Activated naive CD8-positive, alpha-beta T cell treated with anti-CD3 and anti-CD28 coated beads, Interleukin-2, amount 50 U/mL, for 24 hours (primary cell): ENCODE measurements at regions not wholly inside any gene's neighbourhood (a gene's known extent, or its start where the extent isn't known, plus 50 kb on each side); places are given as distances from the start of the nearest gene placed in this dataset.
"Not testable (repeated sequence)": the region's sequence is repeated elsewhere in the genome, so short reads cannot be mapped to it uniquely, and the experiment has no call there.

ENCODE experiments used
- ATAC-seq: fragments of 150-1000 bp; cut with Tn5 transposase; one replicate; pipeline ENCODE4 v1.10.0; 2021
- DNase-seq: peaks from one replicate; pipeline ENCODE4 v3.0.0; 2021
- H3K27ac Mint-ChIP-seq: one replicate; pipeline ENCODE4 v1.8.0; 2021; ENCODE audit warnings: mild to moderate bottlenecking, mixed read lengths
- H3K27me3 Mint-ChIP-seq: one replicate; pipeline ENCODE4 v1.8.0; 2021; ENCODE audit warnings: mixed read lengths
- H3K36me3 Mint-ChIP-seq: one replicate; pipeline ENCODE4 v1.8.0; 2021; ENCODE audit warnings: low read depth, mixed read lengths
- H3K4me1 Mint-ChIP-seq: one replicate; pipeline ENCODE4 v1.8.0; 2021; ENCODE audit warnings: mixed read lengths
- H3K4me3 Mint-ChIP-seq: one replicate; pipeline ENCODE4 v1.8.0; 2021; ENCODE audit warnings: mild to moderate bottlenecking, moderate library complexity, mixed read lengths
- H3K9me3 Mint-ChIP-seq: one replicate; pipeline ENCODE4 v1.8.0; 2021; ENCODE audit warnings: mixed read lengths

DNA sequence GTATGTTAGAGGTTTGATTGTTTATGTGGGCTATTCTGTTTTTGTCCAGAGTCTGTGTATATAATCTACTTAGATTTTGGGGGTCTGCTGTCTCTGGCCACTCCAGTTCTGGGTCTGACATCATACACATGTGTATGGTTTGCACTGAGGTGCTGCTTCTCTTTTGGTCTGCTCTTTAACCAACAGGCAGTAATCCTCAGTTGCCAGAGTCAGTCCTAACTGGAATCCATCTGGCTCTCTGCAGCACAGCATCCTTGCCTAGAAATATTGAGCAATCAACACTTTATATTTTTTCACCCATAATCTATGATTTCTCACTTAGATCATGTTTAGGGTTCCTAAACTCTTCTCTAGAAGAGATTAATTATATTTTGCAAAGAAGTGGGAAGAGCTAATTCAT lies 98.3 kb upstream of the SFRP2 start:
- DNase-seq, result no peak
- no peaks in the 10 kb centered on the region for H3K4me1 Mint-ChIP-seq
- peaks cover 9% of the 10 kb centered on the region for H3K9me3 Mint-ChIP-seq
- no peaks in the 10 kb centered on the region for H3K36me3 Mint-ChIP-seq
- H3K27me3 Mint-ChIP-seq, result peaks cover 18% of the 10 kb centered on the region
- no peak overlapping the region for H3K4me3 Mint-ChIP-seq
- no peak overlapping the region for H3K27ac Mint-ChIP-seq
- ATAC-seq, result no peak

DNA sequence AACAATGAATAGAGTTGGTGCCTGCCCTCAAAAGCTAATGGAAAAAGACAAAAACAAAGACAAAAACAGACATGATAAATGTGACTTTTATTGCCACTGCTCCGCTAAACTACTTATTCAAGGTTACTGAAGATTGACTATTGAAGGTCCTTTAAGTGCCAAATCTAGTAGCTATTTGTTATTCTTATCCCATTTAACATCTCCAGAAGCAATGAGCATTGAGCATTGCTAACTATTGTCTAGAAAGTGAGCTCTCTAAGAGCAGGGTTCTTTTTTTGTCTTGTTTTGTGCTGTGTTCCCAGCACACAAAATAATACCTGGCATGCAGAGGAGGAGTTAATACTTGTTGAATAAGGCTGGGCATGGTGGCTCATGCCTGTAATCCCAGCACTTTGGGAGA lies 95.4 kb upstream of the SFRP2 start:
- peaks cover 23% of the 10 kb centered on the region for H3K9me3 Mint-ChIP-seq
- no peak for ATAC-seq
- H3K27me3 Mint-ChIP-seq, result peaks cover 17% of the 10 kb centered on the region
- H3K36me3 Mint-ChIP-seq, result peaks cover 5% of the 10 kb centered on the region
- H3K4me3 Mint-ChIP-seq, result no peak overlapping the region
- no peak overlapping the region for H3K27ac Mint-ChIP-seq
- DNase-seq, result no peak
- H3K4me1 Mint-ChIP-seq, result no peaks in the 10 kb centered on the region

DNA sequence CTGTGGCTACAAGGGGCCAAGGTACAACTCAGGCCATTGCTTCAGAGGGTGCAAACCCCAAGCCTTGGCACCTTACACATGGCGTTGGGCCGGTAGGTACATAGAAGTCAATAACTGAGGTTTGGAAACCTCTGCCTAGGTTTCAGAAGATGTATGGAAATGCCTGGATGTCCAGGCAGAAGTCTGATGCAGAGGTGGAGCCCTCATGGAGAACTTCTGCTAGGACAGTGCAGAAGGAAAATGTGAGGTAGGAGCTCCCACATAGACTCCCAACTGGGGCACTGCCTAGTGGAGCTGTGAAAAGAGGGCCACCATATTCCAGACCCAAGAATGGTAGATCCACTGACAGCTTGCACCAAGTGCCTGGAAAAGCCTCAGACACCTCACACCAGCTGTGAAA lies 92.1 kb upstream of the SFRP2 start:
- H3K9me3 Mint-ChIP-seq, result peaks cover 23% of the 10 kb centered on the region
- H3K36me3 Mint-ChIP-seq, result peaks cover 5% of the 10 kb centered on the region
- H3K4me3 Mint-ChIP-seq, result no peak overlapping the region
- DNase-seq, result no peak
- ATAC-seq, result no peak
- H3K27ac Mint-ChIP-seq, result no peak overlapping the region
- H3K27me3 Mint-ChIP-seq, result peaks cover 9% of the 10 kb centered on the region
- no peaks in the 10 kb centered on the region for H3K4me1 Mint-ChIP-seq

DNA sequence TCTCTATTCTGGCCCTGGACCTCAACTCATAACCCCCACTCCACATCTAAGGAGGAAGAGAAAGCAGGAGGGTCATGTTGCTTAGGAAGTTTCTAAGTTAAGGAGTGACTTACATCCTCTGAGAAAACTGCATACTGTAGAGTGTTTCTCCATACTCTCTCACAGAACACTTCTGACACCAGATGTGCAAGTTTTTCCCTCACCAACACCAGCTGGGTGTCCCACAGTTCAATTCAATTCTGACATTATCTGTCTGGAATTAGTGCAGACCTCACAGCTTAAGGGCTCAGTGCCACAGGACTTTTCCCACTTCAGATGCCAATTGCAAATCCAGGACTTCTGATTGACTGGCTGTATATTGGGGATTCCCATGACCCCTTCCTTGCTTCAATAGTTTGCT lies 89.0 kb upstream of the SFRP2 start:
- Mint-ChIP-seq H3K27ac (no peak overlapping the region), H3K9me3 (peaks cover 18% of the 10 kb centered on the region), H3K4me3 (no peak overlapping the region), H3K27me3 (peaks cover 7% of the 10 kb centered on the region), H3K4me1 (no peaks in the 10 kb centered on the region), H3K36me3 (peaks cover 5% of the 10 kb centered on the region)
- no peak for ATAC-seq
- no peak for DNase-seq

DNA sequence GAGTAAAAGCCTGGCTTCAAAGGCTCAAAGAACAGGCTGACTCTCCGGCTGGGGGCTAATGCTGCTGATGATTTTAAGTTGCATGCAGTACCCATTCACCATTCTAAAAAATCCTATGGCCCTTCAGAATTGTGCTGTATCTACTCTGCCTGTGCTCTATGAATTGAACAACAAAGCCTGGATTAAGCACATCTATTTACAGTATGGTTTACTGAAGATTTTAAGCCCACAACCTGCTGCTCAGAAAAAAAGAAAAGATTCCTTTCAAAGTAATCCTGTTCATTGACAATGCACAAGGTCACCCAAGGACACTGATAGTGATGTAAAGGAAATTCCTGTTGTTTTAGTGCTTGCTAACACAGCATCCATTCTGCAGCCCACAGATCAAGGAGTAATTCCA lies 84.9 kb upstream of the SFRP2 start:
- Mint-ChIP-seq H3K4me3 (no peak overlapping the region), H3K4me1 (no peaks in the 10 kb centered on the region), H3K9me3 (no peaks in the 10 kb centered on the region), H3K27me3 (peaks cover 12% of the 10 kb centered on the region), H3K27ac (no peak overlapping the region), H3K36me3 (no peaks in the 10 kb centered on the region)
- ATAC-seq (no peak), DNase-seq (no peak)

DNA sequence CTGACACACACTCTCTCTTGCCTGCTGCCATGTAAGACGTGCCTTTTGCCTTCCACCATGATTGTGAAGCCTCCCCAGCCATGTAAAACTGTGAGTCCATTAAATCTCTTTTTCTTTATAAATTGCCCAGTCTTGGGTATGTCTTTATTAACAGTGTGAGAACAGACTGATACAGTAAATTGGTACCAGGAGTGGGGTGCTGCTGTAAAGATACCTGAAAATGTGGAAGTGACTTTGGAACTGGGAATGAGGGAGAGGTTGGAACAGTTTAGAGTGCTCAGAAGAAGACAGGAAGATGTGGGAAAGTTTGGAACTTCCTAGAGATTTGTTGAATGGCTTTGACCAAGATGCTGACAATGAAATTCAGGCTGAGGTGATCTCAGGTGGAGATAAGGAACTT lies 77.9 kb upstream of the SFRP2 start:
- not testable (repeated sequence) for DNase-seq, H3K27ac Mint-ChIP-seq, ATAC-seq, H3K4me3 Mint-ChIP-seq, H3K4me1 Mint-ChIP-seq
- Mint-ChIP-seq H3K27me3 (peaks cover 13% of the 10 kb centered on the region), H3K9me3 (peaks cover 53% of the 10 kb centered on the region), H3K36me3 (peaks cover 14% of the 10 kb centered on the region)

DNA sequence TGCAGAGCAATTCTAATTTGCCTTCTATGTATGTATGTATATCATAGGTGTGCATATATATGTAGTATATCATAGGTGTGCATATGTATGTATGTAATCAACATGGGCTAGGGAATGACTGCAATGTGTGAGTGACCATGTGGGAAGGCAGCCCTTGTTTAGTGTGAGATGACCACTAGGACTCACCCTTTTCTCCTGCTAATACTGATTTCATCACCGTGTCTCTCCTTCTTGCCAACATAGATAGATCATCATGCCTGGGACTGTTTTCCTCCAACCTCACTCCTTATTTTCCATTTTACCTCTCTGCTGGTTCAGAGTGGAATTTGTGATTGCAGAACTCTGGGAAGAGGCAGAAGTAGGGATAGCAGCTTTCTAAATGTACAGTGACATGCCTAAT lies 63.6 kb upstream of the SFRP2 start:
- H3K27me3 Mint-ChIP-seq, result peaks cover 20% of the 10 kb centered on the region
- no peaks in the 10 kb centered on the region for H3K4me1 Mint-ChIP-seq
- H3K36me3 Mint-ChIP-seq, result no peaks in the 10 kb centered on the region
- H3K27ac Mint-ChIP-seq, result no peak overlapping the region
- no peak overlapping the region for H3K4me3 Mint-ChIP-seq
- DNase-seq (no peak), ATAC-seq (no peak)
- peaks cover 27% of the 10 kb centered on the region for H3K9me3 Mint-ChIP-seq

DNA sequence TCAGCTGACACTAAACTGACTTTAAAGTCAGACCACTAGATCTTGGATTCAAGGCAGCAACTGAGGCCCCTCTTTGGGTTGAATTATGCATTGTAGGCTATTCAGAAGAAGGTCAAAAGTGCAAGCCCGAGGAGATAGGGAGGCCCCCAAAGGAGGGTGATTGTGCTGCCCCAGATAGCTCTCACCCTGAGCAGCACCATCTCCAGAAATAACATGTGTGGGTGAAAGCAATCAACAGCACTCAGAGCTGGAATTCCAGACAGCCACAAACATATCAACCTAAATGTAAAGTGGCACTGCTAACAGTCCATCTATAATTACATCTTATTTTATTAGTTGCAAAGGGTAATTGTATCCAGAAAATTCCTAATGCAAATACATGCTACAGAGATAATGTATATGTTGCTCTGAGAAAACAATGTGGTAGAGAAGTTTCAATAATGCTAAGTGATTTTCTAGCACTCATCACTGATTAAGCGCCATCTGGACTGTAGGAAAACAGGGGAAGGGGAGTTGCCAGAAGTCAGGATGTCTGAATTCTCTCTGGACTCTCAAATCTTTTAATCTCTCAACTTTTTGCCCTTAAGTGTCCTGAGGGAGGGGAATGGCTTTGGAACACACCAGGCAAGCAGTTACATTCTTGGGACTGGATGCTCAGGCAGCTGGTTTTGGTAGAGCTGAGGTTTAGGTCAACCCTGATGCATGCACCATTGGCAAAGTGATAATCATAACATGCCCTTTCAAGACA lies 61.8 kb upstream of the SFRP2 start:
- no peak for DNase-seq
- no peaks in the 10 kb centered on the region for H3K36me3 Mint-ChIP-seq
- H3K27me3 Mint-ChIP-seq, result peaks cover 26% of the 10 kb centered on the region
- no peak overlapping the region for H3K27ac Mint-ChIP-seq
- H3K9me3 Mint-ChIP-seq, result peaks cover 19% of the 10 kb centered on the region
- no peaks in the 10 kb centered on the region for H3K4me1 Mint-ChIP-seq
- no peak for ATAC-seq
- H3K4me3 Mint-ChIP-seq, result no peak overlapping the region

DNA sequence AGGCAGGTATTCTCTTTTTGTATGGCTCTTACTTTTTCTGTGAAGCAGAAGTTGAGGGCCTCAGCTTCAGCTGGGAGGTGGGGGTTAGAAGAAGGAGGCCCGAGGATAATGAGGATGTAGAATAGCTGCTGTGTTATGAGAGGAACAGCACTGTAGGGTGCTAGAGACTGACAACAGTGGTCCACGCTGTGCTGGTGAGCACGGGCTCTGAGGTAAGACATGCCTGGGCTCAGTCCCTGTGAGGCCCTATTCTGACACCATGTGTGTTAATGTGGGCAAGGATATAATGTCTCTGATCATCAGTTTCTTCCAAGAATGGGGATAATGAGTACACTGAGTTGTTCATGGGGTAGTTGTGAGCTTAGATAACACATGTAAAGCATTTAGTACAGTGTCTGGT lies 55.3 kb upstream of the SFRP2 start:
- DNase-seq (no peak), ATAC-seq (no peak)
- Mint-ChIP-seq H3K36me3 (no peaks in the 10 kb centered on the region), H3K4me1 (no peaks in the 10 kb centered on the region), H3K27ac (no peak overlapping the region), H3K27me3 (peaks cover 21% of the 10 kb centered on the region), H3K4me3 (no peak overlapping the region), H3K9me3 (peaks cover 13% of the 10 kb centered on the region)
